NCI-H2196 (cell line): ENCODE measurements at regions not wholly inside any gene's neighbourhood (a gene's known extent, or its start where the extent isn't known, plus 50 kb on each side); places are given as distances from the start of the nearest gene placed in this dataset.

Experiments used
- DNase-seq: peaks from one replicate; lab custom pipeline; 2025; ENCODE audit not compliant: unreplicated experiment; lab: John Stamatoyannopoulos, UW

DNA sequence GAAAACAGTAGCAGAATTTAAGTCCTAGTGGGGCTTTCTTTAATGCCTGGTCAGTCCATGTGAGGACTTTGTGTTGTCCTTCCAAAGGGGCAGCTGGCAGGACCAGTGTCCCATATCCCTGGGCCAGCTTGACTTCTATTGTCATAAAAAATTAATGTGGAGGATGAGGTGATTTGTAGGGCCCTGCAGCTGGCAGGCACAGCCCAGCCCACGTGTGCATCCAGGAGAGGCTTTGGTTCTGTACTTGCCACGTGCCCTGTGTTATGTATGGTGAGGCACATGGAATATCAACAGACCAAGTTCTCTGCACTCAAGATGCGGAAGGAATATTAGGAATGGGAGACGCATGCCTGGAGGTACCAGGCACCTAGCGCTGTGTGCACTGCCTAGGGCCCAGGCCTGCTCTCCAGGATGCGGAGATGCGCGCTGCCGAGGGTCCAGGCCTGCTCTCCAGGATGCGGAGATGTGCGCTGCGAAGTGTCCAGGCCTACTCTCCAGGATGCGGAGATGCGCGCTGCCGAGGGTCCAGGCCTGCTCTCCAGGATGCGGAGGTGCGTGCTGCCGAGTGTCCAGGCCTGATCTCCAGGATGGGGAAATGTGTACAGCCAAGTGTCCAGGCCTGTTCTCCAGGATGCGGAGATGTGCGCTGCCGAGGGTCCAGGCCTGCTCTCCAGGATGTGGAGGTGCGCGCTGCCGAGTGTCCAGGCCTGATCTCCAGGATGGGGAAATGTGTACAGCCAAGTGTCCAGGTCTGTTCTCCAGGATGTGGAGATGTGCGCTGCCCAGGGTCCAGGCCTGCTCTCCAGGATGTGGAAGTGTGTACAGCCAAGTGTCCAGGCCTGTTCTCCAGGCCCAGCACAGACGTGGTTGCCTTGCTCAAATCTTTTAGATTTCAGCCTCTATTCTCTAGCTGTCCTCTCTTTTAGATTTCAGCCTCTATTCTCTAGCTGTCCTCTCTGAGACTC lies 183.3 kb upstream of the ROPN1 start:
- DNase-seq: peak; percentile 86

DNA sequence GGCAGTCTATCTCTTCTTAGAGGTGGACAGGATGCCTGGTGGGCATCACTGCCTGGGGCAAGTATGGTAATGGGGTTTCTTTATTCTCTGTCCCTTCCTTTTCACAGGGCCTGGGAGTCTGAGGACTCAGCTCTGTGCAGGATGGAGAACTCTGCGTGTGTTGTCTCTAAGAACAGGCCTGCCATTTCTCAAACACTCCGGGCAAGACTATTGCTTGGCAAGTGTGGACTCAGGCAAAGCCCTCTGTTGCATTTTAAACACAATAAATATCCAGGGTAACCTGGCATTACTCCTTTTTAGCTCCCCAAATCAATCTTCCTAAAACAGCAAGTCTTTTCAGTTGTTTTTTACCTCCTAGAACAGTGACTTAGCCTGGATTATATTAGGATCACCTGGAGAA lies 185.1 kb upstream of the ROPN1 start:
- DNase-seq: no peak

DNA sequence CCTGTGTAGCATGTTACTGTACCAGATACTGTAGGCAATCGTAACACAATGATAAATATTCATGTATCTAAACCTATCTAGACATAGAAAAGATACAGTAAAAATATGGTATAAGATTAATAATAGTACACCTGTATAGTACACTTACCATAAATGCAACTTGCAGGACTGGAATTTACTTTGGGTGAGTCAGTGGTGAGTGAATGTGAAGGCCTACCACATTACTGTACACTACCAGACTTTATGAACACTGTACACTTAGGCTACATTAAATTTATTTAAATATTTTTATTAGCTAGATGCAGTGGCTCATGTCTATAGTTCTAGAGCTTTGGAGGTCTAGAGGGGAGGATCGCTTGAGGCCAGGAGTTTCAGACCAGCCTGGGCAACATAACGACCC lies 186.6 kb upstream of the ROPN1 start:
- no peak for DNase-seq

DNA sequence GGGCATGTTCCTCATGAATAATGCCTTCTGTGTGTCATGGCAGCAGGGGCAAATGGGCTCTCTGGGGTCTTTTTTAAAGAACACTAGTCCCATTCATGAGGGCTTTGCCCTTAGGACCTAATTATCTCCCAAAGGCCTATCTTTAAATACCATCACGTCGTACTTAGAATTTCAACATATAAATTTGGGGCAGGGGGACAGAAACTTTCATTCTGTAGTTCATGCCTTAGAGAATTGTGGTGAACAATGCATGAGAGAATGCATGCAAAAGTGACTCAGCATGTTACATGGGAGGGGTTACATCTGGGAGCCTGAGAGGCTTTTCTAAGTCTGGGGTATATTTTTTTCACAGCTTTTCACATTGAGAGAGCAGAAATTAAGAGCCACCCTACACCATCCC lies 208.5 kb upstream of the ROPN1 start:
- no peak for DNase-seq

DNA sequence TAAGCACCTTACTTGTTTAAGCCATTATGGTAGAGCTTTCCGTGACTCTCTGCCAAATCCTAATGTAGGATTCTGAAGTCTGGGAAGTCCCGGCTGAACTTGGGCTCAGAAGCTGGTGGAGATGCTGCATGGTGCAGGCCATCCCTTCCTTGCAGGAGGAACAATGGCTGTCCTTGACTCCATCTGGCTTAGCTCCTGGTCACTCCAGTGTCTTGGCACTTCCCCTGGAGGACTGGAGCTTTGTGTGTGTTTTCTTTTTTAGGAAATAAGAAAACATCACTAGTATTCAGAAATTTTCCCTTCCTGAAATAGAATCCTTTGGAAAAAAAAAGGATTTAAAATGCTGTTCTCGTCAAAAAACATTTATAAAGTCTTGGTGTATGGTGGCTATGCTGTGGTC lies 209.3 kb upstream of the ROPN1 start:
- no peak for DNase-seq

DNA sequence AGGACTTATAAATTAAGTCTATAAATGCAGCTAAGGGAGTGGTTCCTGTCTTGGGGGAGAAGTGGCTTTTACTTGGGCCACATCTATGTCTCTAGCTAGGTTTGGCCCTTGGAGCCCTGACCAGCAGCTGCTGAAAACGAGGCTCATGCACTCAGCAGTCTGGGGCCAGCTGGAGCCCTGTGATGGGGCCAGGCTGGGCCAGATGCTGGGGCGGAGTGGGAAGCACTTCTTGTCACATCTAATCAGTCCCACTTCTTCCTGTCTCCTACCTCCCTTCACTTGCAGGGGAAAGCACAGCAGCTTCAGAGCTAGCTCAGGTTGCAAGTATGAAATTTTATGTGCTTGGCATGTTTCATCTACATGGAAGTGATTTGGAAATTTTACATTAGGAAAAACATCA lies 209.9 kb upstream of the ROPN1 start:
- no peak for DNase-seq

DNA sequence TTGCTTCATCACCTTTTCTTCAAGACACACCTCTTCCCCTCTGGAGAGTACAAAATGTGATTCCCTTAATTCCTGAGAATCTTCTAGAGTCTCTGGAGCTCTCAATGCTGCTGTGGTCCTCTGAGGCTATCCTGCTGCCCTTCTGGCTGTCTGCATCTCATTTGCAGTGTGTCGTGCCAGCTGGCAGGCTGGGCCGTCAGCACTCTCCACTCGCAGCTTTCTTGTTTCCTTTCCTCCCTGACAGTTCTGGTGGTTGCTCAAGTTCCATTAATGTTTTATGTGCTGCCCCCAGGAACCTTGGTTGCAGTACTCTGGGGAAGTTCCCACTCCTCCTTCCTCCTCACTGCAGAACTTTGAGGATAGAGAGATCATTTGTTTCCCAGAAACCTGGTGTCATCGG lies 210.8 kb upstream of the ROPN1 start:
- DNase-seq: no peak

DNA sequence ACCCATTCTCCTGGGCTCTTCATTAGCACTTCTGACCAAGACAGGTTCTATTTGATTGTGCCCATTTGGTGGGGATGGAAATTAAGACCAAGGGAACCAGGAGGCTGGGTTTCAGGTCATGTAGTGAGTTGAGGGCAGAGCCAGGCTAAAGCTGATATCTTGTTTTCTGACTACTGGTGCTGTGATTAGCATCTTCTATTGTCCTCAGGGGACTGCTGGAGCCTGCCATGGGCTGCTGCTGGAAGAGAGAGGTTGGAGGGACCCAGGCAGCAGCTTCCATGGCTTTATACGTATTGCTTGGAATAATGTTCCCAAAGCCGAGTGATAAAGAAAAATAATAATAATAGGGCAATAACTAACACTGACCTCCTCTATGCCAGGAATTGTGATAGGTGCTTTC lies 211.4 kb upstream of the ROPN1 start:
- DNase-seq: no peak

DNA sequence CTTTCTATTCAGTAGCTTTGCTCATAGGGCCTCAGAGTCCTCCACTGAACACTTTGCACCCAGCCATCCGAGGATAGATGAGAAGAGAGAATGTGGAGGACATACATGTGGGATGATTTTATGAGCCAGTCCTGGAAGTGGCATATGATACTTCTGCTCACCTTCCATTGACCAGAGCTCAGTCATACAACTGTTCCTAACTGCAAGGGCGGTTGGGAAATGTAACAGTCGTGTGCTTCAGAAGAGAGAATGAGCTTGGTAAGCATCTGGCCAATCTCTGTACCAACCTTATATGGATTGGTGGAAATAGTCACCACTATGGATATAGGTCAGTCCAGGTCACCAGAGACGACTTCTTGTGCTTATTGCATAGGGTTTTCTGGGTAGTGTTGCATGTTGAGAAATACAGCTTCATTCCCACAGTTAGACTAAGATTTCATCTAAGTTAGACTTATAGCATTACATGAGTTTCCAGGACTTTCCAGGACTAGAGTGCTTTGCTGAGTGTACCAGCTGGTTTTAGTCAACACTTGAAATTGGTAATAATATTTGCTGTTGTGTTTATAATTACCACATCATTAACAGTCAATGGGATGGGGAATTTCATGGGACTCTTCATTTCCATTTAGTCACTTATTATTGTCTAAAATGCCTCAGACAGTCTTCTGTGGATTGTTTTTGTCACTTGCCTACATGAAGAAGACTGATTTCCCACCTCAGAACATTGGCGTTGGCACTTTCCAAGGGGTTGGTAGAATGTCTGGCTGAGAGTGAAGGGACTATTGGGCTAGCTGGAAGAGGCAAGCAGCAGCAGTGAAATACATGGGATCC lies 214.5 kb upstream of the ROPN1 start:
- DNase-seq: no peak

DNA sequence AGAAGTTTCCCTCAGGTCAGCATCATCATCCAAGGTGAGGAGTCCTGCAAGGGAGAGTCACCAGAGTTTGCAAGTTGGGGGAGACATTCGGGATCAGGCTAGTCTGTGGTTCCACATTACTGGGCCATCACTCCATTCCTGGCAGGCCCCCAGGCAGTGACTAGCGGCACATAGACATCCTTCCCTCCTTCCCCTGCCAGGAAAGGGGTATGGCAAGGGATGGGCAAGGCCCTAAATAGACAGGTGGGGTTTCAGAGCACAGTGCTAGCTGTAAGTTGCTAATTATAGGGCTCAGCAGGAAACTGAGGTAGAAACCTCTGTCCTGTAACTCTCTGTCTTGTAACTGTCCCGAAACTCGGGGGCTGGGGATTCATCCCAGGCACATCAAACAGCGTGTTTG lies 215.2 kb upstream of the ROPN1 start:
- no peak for DNase-seq

DNA sequence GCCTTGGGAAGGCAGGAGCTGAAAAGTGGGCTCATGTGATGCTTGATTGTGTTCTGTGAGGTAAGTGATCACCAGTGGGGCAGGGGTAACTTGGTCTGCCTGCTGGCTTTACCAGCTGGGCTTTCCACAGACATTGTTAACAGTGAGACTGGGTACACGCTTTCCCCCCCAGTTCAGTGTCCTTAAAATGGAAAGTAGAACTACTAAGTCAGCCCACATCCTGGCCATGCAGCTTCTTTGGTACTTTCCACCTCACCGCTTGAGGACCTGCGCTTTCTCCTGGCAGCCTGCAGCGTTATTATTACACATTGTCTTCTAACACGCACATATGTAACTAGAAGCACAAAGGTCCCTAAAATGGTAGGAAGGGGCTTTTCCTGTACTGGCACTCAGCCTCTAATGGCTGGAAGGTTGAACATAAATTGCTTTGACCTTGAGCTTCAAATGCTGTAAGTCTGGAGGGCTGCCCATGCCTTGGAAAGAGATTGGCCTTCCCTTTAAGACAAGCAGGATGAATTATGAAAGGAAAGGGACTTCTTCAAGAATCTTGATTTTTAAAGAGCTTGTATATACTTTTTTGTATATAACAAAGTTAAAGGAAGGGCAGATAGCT lies 216.1 kb upstream of the ROPN1 start:
- no peak for DNase-seq

DNA sequence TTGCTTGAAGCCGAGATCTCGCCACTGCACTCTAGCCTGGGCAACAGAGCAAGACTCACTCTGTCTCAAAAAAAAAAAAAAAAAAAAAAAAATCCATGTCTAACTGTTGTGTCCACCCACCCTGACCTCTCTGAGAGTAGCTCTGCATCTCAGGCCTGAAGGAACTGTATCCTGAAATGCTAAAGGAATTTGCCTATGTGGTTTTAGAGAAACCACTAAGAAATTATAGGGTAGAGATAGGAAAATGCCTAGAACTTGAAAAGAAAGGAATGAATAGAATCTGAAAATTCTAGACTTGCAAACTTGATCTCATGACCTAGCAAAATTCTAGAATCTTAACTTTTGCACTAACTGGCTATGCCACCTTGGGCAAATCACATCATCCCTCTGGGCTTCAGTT lies 217.5 kb upstream of the ROPN1 start:
- DNase-seq: no peak

DNA sequence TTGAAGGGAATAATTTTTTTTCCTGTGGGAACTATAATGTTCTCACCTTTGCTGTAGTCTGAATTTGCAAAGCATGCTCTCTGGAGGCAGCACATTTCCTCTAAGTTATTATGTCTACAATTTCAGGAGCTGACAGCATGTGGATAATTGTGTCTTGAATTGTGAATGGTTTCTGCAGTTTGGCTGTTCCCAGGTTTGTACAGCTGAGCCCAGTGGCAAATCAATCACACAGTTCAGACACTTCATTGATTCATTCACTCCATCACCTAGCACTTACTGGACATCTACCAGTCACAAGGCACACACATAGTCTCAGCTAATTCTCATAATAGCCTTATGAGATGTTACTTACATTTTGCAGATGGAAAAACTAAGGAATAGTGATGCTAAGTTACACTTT lies 219.0 kb upstream of the ROPN1 start:
- DNase-seq: no peak

DNA sequence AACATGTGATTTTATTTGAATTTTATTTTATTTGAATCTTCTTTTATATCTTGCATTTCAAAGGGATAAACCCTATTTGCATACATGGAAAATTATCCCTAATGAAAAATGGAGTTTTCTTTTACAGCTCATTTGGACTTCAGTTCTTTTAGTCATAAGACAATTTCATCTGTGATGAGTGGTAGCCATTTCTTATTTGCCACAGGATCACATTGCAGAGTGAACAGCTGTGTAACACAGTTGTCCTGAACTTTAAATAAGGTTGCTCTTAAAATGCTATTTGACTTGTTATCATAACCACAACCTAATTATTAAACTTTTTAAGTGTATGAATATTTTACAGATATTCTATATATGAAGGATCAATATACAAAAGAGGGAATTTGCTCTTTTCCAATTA lies 221.7 kb upstream of the ROPN1 start:
- DNase-seq: no peak

DNA sequence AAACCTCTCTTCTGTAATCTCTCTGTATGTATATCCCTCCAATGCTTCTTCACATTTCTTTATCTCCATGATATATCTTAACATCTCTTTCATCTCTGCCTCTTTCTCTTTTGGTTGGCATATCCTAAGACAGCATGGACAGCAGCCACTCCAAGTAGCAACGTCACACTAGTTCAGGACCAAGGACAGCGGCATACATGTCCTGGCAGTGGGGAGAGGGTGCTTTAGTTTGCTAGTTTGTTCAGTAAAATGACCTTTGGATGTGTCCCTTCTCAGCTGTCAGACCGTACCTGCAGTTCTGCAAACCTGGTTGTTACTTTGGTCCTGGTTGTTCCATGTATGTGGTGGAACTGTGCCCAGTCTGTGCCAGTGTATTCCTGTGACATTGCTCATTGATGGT lies 225.6 kb upstream of the ROPN1 start:
- no peak for DNase-seq

DNA sequence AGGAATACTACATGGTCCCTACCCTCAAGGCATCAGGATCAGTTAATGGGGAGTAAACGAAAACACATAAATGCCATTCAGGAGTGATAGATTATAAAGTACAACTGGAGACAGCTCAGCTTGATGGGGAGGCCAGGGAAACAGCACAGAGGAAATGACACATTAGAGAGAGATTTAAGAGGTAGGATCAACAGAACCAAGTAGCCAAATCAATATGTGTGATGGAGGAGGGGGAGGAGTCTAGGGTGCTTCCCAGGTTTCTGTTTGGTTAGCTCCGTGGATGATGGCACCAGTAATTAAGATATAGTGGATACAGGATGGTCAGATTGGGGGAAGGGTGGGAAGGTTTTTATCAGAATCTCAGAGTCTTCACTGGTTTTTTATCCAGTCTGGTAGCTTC lies 229.5 kb upstream of the ROPN1 start:
- no peak for DNase-seq

DNA sequence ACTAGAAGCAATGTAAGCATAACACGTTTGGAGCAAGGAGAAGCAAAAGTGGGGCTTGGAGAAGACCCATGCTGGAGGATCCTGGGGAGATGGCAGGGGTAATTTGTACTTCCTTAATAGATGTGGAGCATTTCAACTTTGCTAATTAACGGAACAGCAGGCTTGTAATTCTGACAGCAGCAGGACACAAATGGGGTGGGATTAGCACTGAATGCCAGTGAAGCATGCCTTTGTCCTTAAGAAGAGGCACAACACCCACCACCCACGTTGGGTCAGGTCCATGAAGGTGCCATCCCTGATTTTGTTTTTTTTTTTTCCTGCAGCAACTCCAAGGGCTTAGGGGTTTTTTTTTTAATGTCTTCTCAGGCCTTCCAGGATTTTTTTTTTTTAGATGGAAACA lies 231.9 kb upstream of the ROPN1 start:
- DNase-seq: no peak

DNA sequence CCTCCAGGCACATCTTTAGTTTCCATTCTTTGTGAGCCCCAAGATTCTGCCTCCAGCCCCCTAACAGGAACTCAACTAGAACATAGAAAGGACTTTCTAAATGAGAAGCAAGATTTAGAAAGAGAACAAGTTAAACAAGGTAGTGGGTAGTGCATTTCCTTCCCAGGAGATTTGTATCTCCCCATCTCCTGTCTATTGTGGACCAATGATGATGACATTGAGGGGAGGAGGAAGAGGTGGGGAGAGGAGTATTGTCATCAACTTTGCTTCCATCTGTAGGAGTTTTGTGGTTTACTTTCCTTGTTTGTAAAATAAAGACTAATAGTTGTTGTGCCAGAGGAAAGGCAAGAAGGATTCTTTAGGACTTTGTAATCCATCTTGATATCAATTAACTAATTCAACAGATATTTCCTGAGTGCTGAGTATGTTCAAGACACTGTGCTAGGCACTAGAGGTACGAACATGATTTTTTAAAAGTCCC lies 235.3 kb upstream of the ROPN1 start:
- no peak for DNase-seq

DNA sequence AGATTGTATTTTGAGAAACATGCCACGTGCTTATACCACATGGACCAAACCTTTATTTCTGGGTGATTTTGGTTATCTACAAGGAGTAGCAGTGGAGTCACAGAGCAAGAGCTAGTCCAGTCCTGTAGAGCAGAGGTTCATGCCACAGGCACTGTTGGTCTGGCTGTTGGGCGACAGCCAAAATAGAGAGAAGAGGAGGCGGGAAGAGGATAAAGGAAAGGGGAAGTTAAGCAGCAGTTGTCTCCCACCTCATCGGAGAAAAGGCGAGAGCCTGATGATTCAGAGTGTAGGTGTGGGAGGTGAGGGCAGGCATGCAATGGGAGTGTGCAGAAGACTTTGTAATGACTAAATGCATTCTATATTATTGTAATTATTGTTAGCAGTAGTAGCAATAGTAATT lies 237.5 kb upstream of the ROPN1 start:
- DNase-seq: no peak

DNA sequence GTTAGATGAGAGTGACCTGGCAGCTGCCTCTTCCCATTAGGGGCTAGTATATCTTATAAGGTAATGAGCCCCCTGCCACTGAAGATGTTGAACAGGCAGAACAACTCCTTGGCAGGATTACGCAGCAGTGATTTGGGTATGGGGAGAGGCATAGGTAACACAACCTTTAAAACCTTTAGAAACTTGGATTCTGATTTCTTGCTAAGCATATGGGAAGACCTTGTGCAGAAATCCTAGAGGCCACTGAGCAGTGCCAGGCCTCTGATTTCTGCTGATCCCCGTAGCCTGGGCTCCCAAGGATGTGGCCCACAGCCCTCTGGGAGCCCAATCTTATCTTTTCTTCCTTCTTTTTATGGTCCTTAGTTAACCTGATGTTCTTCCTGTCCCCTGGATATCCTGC lies 237.9 kb upstream of the ROPN1 start:
- no peak for DNase-seq

DNA sequence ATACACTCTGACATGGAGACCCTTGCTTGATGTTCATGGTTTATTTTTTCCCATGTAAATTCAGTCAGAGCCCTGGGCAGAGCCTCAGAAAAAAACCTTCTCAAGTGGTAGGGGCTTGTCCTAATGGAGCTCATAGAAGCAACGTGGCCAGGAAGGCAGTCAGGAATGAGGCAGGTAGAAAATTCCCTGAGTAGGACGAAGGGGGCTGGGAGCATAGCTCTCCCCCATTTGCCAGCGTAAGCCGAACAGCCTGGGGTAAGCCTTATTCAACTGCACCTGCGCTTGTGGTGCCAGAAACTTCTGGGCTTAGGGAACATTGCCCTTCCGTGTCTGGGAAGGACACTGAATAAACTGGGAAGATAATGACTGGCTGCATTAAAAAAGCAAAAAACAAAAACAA lies 238.5 kb upstream of the ROPN1 start:
- DNase-seq: no peak

DNA sequence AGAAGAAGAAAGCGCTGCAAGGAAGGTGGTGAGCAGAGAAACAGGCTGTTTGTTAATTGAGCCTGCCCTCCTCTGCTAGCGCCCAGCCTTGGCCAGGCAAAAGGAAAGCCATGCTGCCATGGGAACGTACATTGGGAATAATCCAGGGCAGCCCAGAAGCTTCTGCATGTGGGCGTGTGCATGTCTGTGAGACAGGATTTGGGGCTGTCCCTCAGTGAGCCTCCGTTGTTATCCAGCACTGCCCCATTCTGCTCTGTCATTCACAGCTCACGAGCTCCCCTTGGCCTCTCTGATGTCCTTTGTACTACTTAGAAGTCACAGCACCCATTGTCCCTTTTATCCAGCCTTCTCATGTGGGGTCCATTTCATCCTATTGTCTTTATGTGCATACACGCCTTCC lies 239.1 kb upstream of the ROPN1 start:
- DNase-seq: no peak
